CD4-positive, alpha-beta T cell treated with Interleukin-21 for 1 hour (primary cell): ENCODE measurements at regions not wholly inside any gene's neighbourhood (a gene's known extent, or its start where the extent isn't known, plus 50 kb on each side); places are given as distances from the start of the nearest gene placed in this dataset.
"Not testable (repeated sequence)": the region's sequence is repeated elsewhere in the genome, so short reads cannot be mapped to it uniquely, and the experiment has no call there.

Source experiments
- DNase-seq: peaks from one replicate; pipeline ENCODE4 v3.0.0-alpha.2; 2020

DNA sequence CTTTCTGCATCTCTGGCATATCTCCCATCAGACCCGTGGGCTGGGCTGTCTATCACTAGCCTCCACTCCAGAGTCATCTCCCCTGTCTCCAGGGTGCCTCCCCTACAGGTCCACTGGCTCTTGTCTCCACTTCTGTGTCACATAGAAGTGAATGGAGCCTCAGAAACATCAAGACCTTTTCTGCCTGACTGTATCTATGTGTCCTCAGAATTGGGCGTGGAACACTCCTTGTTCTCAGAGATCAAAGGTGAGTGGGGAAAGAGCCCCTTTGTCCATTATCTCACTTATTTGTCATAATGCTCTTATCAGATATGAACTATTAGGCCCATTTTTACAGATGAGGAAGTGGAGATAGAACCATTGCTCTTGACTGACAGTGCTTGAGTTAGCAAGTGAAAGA is 211.0 kb downstream of the CYRIA start:
- no peak for DNase-seq

DNA sequence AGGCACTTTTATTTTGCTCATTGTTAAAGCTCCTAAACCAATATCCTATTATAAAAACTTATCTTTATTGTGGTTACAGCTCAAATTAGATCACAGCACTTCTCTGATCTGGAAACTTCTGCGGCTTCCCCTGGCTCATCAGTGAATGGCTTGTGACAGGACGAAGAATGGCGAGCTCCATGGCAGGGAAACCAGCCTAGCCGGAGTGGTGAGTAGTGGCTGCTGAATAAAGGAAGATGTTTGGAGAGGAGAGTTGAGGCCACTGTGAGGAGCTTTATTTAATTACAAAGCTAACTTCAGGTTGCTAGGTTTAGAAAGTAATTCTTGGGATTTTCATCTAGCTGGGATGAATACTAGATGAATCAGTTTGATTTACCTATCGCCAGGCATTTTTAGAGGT is 213.5 kb downstream of the CYRIA start:
- no peak for DNase-seq

DNA sequence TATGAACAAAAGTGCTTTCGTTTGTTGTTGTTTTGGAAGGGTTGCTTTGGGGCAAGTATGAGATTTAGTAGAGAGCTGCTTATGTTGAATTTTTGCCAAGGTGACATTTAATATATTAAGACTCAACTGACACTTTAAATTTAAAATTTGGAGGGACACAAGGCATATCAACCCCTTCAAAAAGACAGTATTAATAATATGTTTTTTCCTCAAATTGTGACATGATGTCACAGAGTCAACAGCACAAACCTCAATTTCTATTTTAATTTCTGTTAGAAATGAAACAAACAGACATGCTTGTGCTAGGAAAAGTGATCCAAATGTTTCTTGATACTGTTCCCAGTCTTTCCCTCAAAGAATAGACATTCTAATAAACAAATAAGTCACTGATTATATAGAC is 218.9 kb downstream of the CYRIA start:
- no peak for DNase-seq

DNA sequence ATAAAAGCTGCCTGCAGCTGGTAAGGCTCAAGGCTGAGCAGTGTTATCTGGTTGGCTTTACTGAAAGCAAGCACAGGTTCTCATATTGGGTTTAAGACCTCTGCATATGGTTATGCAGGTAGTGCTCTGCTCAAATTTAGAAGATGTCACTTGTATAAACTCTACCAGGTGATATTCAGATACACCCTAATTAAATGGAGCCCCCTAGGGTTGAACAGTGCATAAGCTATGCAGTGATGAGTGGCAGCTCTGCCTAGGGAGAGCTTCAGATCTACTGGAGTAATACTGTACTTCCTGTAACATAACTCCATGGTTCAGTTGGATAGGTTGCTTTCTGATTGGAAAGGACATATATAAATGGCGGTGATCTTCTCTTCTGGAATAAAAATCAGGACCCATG is 222.7 kb downstream of the CYRIA start:
- DNase-seq, result no peak

GRCh38 chr2:16441431-16441830 is 224.2 kb downstream of the CYRIA start:
- DNase-seq, result no peak

- no peak for DNase-seq
Measured at GRCh38 chr2:16440898-16441297, 224.7 kb downstream of the CYRIA start.

- no peak for DNase-seq
Measured at GRCh38 chr2:16438613-16439321, 226.9 kb downstream of the CYRIA start.

DNA sequence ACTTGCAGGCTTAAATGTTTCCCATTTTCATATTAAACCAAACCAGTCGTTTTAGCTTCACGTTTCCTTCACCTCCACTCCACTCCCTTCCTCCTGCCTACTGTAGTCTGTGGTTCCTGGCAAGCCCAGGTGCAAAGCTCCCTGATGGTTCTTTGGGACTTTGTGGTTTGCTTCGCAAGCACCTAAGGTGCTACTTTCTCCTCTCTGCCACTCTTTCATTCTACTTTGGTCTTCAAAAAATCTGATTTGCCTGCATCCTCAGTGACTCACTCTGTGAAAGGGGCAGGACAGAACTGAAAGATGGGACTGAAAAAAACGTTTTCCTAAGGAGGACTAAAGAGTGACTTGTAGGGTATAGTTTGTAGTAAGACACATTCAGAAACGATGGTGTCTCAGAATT is 228.4 kb downstream of the CYRIA start:
- no peak for DNase-seq

GRCh38 chr2:16434393-16434792 is 231.2 kb downstream of the CYRIA start:
- no peak for DNase-seq

GRCh38 chr2:16430846-16431245 is 234.8 kb downstream of the CYRIA start:
- DNase-seq, result no peak

DNA sequence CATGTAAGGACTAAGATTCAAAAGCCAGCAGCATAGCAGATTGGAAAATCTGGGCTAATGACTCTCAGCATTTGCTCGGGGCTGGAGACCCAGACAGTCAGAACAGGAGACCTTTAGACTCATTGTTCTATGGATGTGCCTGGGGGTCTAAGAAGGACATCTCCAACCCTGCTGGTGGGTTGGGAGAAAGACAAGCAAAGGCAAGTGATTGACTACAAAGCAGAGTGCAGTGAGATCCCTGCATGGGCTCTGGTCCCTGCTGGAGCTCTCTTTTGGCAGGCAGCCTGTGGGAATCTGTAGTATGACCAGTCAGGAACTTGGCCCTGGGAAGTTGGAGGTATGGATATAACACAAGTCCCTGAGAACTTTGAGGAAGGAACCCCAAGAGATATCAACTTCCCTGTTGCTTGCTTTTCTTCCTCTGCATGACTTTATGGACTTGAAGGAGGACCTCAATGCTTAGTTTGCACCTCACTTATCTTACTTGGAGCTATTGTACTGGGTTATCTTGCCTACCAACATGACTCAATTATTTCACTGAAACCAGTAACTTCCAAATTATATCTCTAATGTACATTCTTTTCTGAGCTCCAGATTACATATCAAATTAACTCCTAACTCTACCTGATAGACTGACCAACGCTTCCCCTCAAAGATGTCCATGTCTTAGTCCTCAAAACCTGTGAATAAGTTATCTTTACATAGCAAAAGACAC is 236.0 kb downstream of the CYRIA start:
- no peak for DNase-seq

DNA sequence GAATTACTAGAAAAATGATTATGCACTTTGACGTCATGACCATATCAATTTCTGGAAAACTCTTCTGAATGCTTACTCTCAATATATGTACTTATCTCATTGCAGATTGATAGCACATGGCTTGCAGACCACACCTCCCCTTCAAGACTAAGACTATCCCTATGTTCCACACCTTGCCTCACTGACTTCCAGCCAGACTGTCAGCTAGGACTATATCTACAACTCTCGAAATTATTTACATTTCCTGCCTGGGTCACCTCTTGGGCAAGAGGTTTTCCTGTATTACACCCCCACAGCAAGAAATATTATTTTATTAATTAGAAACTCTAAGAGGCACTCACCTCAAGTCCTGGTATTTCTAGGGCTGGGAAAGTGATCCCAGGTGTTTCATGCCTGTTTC is 236.6 kb downstream of the CYRIA start:
- no peak for DNase-seq

- no peak for DNase-seq
Measured at GRCh38 chr2:16425462-16426336, 239.9 kb downstream of the CYRIA start.

- no peak for DNase-seq
Measured at GRCh38 chr2:16420421-16420820, 245.2 kb downstream of the CYRIA start.

DNA sequence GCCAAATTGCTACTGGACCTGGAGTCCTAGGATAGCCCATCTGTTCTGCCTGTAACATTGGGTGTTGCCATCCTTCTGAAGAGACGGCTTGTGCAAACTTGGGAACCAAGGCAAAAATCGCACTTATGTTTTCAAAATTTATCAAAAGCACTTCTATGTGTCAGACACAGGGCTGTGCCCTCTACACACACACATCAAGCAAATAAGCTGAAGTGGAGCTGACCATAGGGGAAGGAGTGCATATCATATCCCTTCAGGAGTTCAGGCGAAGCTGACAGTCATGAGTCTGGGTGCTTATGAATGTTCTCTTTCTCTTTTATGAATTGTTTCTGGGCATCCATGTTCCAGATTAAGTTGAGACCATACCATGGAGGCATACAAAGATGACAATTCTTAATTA is 247.9 kb downstream of the CYRIA start:
- no peak for DNase-seq

DNA sequence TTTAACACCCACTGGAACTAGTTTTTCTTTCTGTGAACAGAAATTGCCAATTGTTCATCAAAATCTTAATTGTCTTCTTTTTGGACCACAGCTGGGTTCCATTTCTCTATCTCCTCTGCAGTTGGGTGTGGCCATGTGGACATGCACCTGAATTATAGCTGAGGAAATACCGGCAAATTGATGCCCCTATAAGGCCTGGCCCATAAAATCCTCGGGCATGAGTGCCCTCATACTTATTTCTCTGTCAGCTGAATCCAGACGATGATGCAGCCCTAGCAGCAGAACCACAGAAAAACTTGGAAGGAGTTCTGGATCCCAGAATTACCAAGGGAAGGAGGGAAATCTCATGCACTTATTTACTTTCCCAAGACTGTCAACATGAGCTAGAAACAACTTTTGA is 249.0 kb downstream of the CYRIA start:
- no peak for DNase-seq

GRCh38 chr2:16415861-16416260 is 249.8 kb downstream of the CYRIA start:
- not testable (repeated sequence) for DNase-seq

GRCh38 chr2:16413947-16414346 is 251.7 kb downstream of the CYRIA start:
- DNase-seq, result no peak

DNA sequence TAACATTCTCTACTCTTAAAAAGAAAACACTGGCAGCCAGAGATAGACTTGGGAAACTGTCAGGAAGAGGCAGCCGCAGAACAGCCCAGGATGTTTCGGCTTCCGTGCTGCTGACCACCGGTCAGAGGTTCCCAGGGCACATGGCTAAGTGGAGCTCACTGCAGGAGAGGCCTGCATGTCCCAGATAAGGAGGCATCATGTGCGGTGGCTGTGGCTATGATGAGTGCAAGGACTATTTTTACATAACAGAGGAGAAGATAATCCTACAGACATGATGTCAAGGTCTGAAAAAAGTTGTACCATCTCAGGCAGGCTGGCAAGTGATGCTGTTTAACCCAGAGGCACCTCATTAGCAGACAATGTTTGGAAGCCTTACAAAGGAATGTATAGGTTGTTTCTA is 252.3 kb downstream of the CYRIA start:
- no peak for DNase-seq

GRCh38 chr2:16412321-16413030 is 253.2 kb downstream of the CYRIA start:
- DNase-seq, result no peak

DNA sequence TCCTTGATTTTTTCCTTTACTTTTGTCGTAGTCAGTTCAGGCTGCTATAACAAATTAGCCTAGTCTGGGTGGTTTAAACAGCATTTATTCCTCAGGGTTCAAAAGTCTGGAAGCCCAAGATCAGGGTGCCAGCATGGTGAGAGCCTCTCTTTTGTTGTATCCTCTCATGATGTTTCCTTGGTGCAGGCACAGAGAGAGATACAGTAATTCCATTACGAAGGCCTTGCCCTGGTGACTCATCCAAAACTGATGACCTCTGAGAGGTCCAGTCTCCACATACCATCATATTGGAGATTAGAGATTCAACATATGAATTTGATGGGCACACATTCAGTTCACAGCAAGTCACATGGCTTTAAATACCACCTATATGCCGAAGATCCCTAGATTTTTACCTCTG is 253.8 kb downstream of the CYRIA start:
- DNase-seq, result no peak

DNA sequence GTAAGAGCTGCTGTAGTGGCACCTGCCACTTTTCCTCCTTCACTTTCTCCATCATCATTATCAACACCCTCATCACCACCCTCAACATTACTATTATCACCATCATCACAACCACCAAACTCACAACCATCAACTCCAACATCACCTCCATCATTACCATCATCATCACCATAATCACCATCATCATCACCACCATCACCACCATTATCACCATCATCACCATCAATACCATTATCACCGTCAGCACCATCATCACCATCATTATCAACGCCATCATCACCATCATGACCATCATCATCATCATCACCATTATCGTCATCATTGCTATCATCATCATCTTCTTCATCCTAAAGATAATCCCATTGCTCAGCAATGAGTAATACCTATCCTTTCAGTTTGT is 255.8 kb downstream of the CYRIA start:
- no peak for DNase-seq

- no peak for DNase-seq
Measured at GRCh38 chr2:16409006-16409390, 256.6 kb downstream of the CYRIA start.
